Cardiac fibroblast (primary cell): ENCODE measurements at regions not wholly inside any gene's neighbourhood (a gene's known extent, or its start where the extent isn't known, plus 50 kb on each side); places are given as distances from the start of the nearest gene placed in this dataset.

Source experiments
- DNase-seq, 2 donors: peaks; one replicate each; pipeline versions ENCODE4 v3.0.0 to v3.0.0-alpha.2; 2010; ENCODE audit warnings: low read depth in 2 of 2
- H3K4me3 ChIP-seq, 2 donors: replicated peaks in 1 of 2; 1 replicate in 1 of 2; 2 replicates in 1 of 2; pipeline ENCODE4 v1.5.1; 2011; ENCODE audit warnings: low read depth in 2 of 2, low read length in 2 of 2, mild to moderate bottlenecking in 2 of 2, moderate library complexity in 1 of 2
- CTCF ChIP-seq: IDR thresholded peaks from one replicate; pipeline ENCODE4 v1.5.1; 2011; ENCODE audit warnings: low read depth, mild to moderate bottlenecking, low read length, inconsistent platforms

- H3K4me3 ChIP-seq = no peak overlapping the region
- TF ChIP-seq CTCF = no peak
- DNase-seq = no peak
Observed at GRCh38 chr4:164405774-164406173, 348.2 kb upstream of the SMIM31 start.

- no peak for DNase-seq
- no peak for TF ChIP-seq CTCF
- H3K4me3 ChIP-seq = no peak overlapping the region
Observed at GRCh38 chr4:164408831-164409230, 345.1 kb upstream of the SMIM31 start.

- no peak for DNase-seq
- TF ChIP-seq CTCF = no peak
- H3K4me3 ChIP-seq = no peak overlapping the region
Observed at GRCh38 chr4:164410401-164410800, 343.5 kb upstream of the SMIM31 start.

GRCh38 chr4:164412246-164412645, 341.7 kb upstream of the SMIM31 start:
- no peak overlapping the region for H3K4me3 ChIP-seq
- TF ChIP-seq CTCF = no peak
- no peak for DNase-seq

GRCh38 chr4:164413743-164414142, 340.2 kb upstream of the SMIM31 start:
- DNase-seq = no peak
- TF ChIP-seq CTCF = no peak
- H3K4me3 ChIP-seq = no peak overlapping the region

- no peak for TF ChIP-seq CTCF
- no peak for DNase-seq
Observed at GRCh38 chr4:164423819-164424218, 330.1 kb upstream of the SMIM31 start.

GRCh38 chr4:164424846-164425245, 329.1 kb upstream of the SMIM31 start:
- no peak for TF ChIP-seq CTCF
- no peak for DNase-seq
- H3K4me3 ChIP-seq = no peak overlapping the region

More at GRCh38 chr4:164423819-164424218, 330.1 kb upstream of the SMIM31 start:
- H3K4me3 ChIP-seq = no peak overlapping the region
